Liver (tissue), 8 donors: ENCODE measurements at regions not wholly inside any gene's neighbourhood (a gene's known extent, or its start where the extent isn't known, plus 50 kb on each side); places are given as distances from the start of the nearest gene placed in this dataset.

Experiments used
- DNase-seq: peaks from one replicate; pipeline ENCODE4 v3.0.0-alpha.2; 2017; ENCODE audit warnings: low spot score
- H3K27ac ChIP-seq, 2 donors: one replicate each; pipeline ENCODE4 v1.7.0; 2013; ENCODE audit warnings: inconsistent platforms in 2 of 2, low read length in 2 of 2, control low read depth in 1 of 2, low read depth in 1 of 2, mild to moderate bottlenecking in 1 of 2
- H3K27me3 ChIP-seq, 4 donors: one replicate each; pipeline versions ENCODE4 v1.6.1 to v1.7.0; 2013; ENCODE audit warnings: low read length in 3 of 4, inconsistent platforms in 1 of 4, mild to moderate bottlenecking in 1 of 4, moderate library complexity in 1 of 4; ENCODE audit not compliant: control insufficient read depth in 4 of 4, insufficient read depth in 4 of 4
- H3K36me3 ChIP-seq, 4 donors: one replicate each; pipeline versions ENCODE4 v1.6.1 to v1.7.0; 2013; ENCODE audit warnings: low read length in 3 of 4, mild to moderate bottlenecking in 3 of 4, low read depth in 1 of 4, moderate library complexity in 1 of 4; ENCODE audit not compliant: control insufficient read depth in 4 of 4, insufficient read depth in 3 of 4
- H3K4me1 ChIP-seq, 4 donors: one replicate each; pipeline versions ENCODE4 v1.6.1 to v1.7.0; 2013; ENCODE audit warnings: low read length in 3 of 4, mild to moderate bottlenecking in 3 of 4, moderate library complexity in 1 of 4; ENCODE audit not compliant: control insufficient read depth in 4 of 4, insufficient read depth in 4 of 4
- H3K4me3 ChIP-seq, 3 donors: one replicate each; pipeline versions ENCODE4 v1.6.1 to v1.7.0; 2013; ENCODE audit warnings: low read length in 3 of 3, control low read depth in 1 of 3, low read depth in 1 of 3, mild to moderate bottlenecking in 1 of 3
- H3K9ac ChIP-seq, 2 donors: one replicate each; pipeline ENCODE4 v1.7.0; 2013; ENCODE audit warnings: low read length in 2 of 2, mild to moderate bottlenecking in 2 of 2, moderate library complexity in 2 of 2, control low read depth in 1 of 2, low read depth in 1 of 2
- H3K9me3 ChIP-seq, 4 donors: one replicate each; pipeline versions ENCODE4 v1.6.1 to v1.7.0; 2013; ENCODE audit warnings: low read length in 3 of 4; ENCODE audit not compliant: control insufficient read depth in 4 of 4
- ATF3 ChIP-seq: IDR thresholded peaks from 2 replicates; pipeline ENCODE4 v1.6.1; 2016; ENCODE audit warnings: antibody characterized with exemption
- CTCF ChIP-seq: fragments of 150-350 bp; IDR thresholded peaks from 2 replicates; pipeline ENCODE4 v1.5.1; 2017; ENCODE audit warnings: improper control_type of control experiment, low read depth, low read length; ENCODE audit not compliant: missing input control
- EGR1 ChIP-seq, 2 donors: IDR thresholded peaks; 2 replicates each; pipeline ENCODE4 v1.6.1; 2016 to 2018; ENCODE audit warnings: antibody characterized with exemption in 2 of 2, low read depth in 2 of 2
- FOXA1 ChIP-seq: IDR thresholded peaks from 2 replicates; pipeline ENCODE4 v1.6.1; 2016; ENCODE audit warnings: antibody characterized with exemption
- FOXA2 ChIP-seq: IDR thresholded peaks from 2 replicates; pipeline ENCODE4 v1.6.1; 2016; ENCODE audit warnings: antibody characterized with exemption
- GABPA ChIP-seq, 2 donors: IDR thresholded peaks in 1 of 2; conservative IDR thresholded peaks in 1 of 2; 2 replicates each; pipeline ENCODE4 v1.6.1; 2016; ENCODE audit warnings: antibody characterized with exemption in 2 of 2, mild to moderate bottlenecking in 1 of 2, moderate library complexity in 1 of 2
- HNF4A ChIP-seq, 2 donors: conservative IDR thresholded peaks; 2 replicates each; pipeline ENCODE4 v1.6.1; 2016; ENCODE audit warnings: antibody characterized with exemption in 2 of 2, mild to moderate bottlenecking in 2 of 2
- HNF4G ChIP-seq: IDR thresholded peaks from 2 replicates; pipeline ENCODE4 v1.6.1; 2016; ENCODE audit warnings: antibody characterized with exemption
- JUND ChIP-seq, 2 donors: IDR thresholded peaks; 2 replicates each; pipeline ENCODE4 v1.6.1; 2016; ENCODE audit warnings: antibody characterized with exemption in 2 of 2
- MAX ChIP-seq: IDR thresholded peaks from 2 replicates; pipeline ENCODE4 v1.6.1; 2016; ENCODE audit warnings: antibody characterized with exemption
- NR2F2 ChIP-seq: IDR thresholded peaks from 2 replicates; pipeline ENCODE4 v1.6.1; 2016; ENCODE audit warnings: antibody characterized with exemption
- RAD21 ChIP-seq, 2 donors: IDR thresholded peaks; 2 replicates each; pipeline ENCODE4 v1.6.1; 2016; ENCODE audit warnings: antibody characterized with exemption in 2 of 2, mild to moderate bottlenecking in 2 of 2
- RXRA ChIP-seq, 2 donors: IDR thresholded peaks; 2 replicates each; pipeline ENCODE4 v1.6.1; 2017 to 2018; ENCODE audit warnings: antibody characterized with exemption in 2 of 2, mild to moderate bottlenecking in 1 of 2
- SP1 ChIP-seq: IDR thresholded peaks from 2 replicates; pipeline ENCODE4 v1.6.1; 2018; ENCODE audit warnings: antibody characterized with exemption, mild to moderate bottlenecking
- TAF1 ChIP-seq: conservative IDR thresholded peaks from 2 replicates; pipeline ENCODE4 v1.6.1; 2016; ENCODE audit warnings: antibody characterized with exemption, mild to moderate bottlenecking
- YY1 ChIP-seq: IDR thresholded peaks from 2 replicates; pipeline ENCODE4 v1.6.1; 2016; ENCODE audit warnings: antibody characterized with exemption, mild to moderate bottlenecking
- ZBTB33 ChIP-seq: IDR thresholded peaks from 2 replicates; pipeline ENCODE4 v1.6.1; 2016; ENCODE audit warnings: antibody characterized with exemption
- WGBS: extraction: QIAGEN DNeasy Blood & Tissue Kit; methylation state at CpG from one replicate; pipeline ENCODE4 v1.1.7; 2013; 5-methylcytosine and 5-hydroxymethylcytosine counted together
- donor health status: healthy.
- donor health status: healthy.
- donor health status: healthy.
- donor health status: healthy.
- donor health status: healthy.

- DNase-seq = no peak
- Histone ChIP-seq H3K36me3 (no peaks in the 10 kb centered on the region), H3K27me3 (no peaks in the 10 kb centered on the region), H3K27ac (no peak overlapping the region), H3K9ac (no peak overlapping the region), H3K4me3 (no peak overlapping the region), H3K9me3 (peaks cover 0 to 2% (median 0%) of the 10 kb centered on the region in 4 donors), H3K4me1 (no peaks in the 10 kb centered on the region)
- TF ChIP-seq FOXA1 = no peak
- no peak for TF ChIP-seq HNF4A (conservative IDR thresholded peaks at IDR 0.05)
- no peak for TF ChIP-seq YY1
- TF ChIP-seq HNF4G = no peak
- no peak for TF ChIP-seq TAF1
- no peak for TF ChIP-seq RXRA (IDR thresholded peaks at IDR 0.05)
- TF ChIP-seq MAX = no peak
- TF ChIP-seq NR2F2 = no peak
- 65% methylated on average over 2 of the region's 2 CpGs for WGBS
Observed at GRCh38 chr13:105598529-105598928, 936.9 kb downstream of the EFNB2 start.

GRCh38 chr13:105597573-105597972, 937.9 kb downstream of the EFNB2 start:
- Histone ChIP-seq H3K4me1 (no peaks in the 10 kb centered on the region), H3K4me3 (no peak overlapping the region), H3K27me3 (no peaks in the 10 kb centered on the region), H3K9me3 (peaks cover 0 to 2% (median 0%) of the 10 kb centered on the region in 4 donors), H3K9ac (no peak overlapping the region), H3K27ac (no peak overlapping the region), H3K36me3 (no peaks in the 10 kb centered on the region)
- 83% methylated on average over 6 of the region's 6 CpGs for WGBS
- no peak for DNase-seq
- TF ChIP-seq RXRA (IDR thresholded peaks at IDR 0.05) (no peak), RAD21 (IDR thresholded peaks at IDR 0.05) (no peak), EGR1 (IDR thresholded peaks at IDR 0.05; ENCODE audit: low read depth in 2 of 2) (no peak), ATF3 (no peak), ZBTB33 (no peak), SP1 (no peak)

GRCh38 chr13:105595471-105595870, 940.0 kb downstream of the EFNB2 start:
- WGBS = 76% methylated on average over 4 of the region's 4 CpGs
- DNase-seq = no peak
- H3K36me3 ChIP-seq = no peaks in the 10 kb centered on the region
- TF ChIP-seq CTCF = no peak
- TF ChIP-seq YY1 = no peak
- no peak for TF ChIP-seq HNF4A (conservative IDR thresholded peaks at IDR 0.05)
- TF ChIP-seq GABPA (IDR thresholded peaks at IDR 0.05 in 1 of 2, conservative IDR thresholded peaks at IDR 0.05 in 1 of 2) = no peak
- TF ChIP-seq RAD21 (IDR thresholded peaks at IDR 0.05) = no peak
- no peak for TF ChIP-seq ZBTB33
- TF ChIP-seq MAX = no peak
- no peak for TF ChIP-seq EGR1 (IDR thresholded peaks at IDR 0.05; ENCODE audit: low read depth in 2 of 2)
- no peak for TF ChIP-seq ATF3
- no peak for TF ChIP-seq JUND (IDR thresholded peaks at IDR 0.05)
- TF ChIP-seq SP1 = no peak
- TF ChIP-seq NR2F2 = no peak
- TF ChIP-seq TAF1 = no peak
- TF ChIP-seq RXRA (IDR thresholded peaks at IDR 0.05) = no peak
- no peak for TF ChIP-seq FOXA2
- no peak for TF ChIP-seq FOXA1
- no peaks in the 10 kb centered on the region for H3K27me3 ChIP-seq
- no peaks in the 10 kb centered on the region for H3K4me1 ChIP-seq
- no peak overlapping the region for H3K27ac ChIP-seq
- peaks cover 0 to 2% (median 0%) of the 10 kb centered on the region in 4 donors for H3K9me3 ChIP-seq
- no peak overlapping the region for H3K4me3 ChIP-seq
- no peak overlapping the region for H3K9ac ChIP-seq
